ENCODE measurements at regions not wholly inside any gene's neighbourhood (a gene's known extent, or its start where the extent isn't known, plus 50 kb on each side); places are given as distances from the start of the nearest gene placed in this dataset.

DNA sequence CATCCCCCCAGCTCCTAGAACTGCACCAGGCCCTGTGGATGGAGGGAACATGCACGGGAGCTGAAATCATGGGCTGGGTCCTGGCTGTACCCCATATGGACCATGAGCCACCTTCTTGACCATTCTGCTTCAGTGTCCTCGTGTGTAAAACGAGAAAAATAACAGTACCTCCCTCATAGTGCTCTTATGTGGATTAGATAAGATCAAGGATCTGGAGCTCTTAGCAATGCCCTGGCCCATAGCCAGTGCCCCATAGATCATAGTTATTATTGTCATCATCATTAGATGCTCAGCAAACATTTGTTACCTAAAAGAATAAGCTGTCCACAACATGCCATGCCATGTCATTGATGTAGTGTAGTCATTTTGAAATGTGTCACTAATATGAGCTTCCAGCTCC, 71.3 kb downstream of the SYNE3 start:
- H3K27ac Mint-ChIP-seq = no peak overlapping the region

DNA sequence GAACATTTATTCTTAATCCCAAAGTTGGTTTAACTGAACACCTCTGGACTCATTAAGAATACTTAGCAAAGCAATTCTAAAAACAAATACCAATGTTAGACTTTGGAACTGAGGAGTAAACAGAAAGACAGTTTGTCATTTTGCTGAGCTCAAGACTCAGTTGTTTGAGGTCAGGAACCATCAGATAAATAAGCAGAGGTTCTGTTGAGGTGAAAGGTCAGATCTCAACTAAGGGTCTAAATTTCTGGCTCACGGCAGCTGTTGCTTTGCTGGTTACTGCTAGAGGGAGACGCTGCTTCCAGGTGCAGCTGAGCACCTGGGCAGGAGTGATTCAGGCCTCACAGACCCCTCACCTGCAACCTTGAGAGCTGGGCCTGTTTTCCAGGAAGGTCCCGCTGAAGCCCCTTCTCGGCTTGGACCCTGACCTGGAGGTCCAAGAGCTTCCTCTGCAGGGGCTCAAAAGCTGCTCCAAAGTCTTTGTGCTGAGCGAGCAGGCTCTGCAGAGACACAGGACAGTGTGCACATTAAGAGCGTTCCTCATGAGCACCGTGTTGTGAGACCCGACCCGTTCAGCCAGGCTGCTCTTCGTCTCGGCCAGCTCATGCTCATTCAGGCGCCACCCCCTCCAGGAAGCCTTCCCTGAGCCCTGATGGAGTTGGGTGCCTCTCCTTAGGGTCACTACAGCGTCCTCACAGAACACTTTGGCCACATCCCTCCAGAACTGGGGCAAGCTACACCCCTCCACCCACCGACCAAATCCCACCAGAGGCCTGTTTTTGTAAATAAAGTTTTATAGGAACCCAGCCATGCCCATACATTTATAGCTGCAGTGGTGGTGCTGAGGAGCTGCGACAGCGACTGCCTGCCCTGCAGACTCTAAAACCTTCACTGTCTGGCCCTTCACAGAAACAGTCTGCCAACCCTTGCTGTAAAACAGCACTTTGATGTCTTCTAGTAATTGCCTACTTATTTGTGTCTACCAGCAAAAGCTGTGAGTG, 72.0 kb downstream of the SYNE3 start:
- 86 to 93% methylated on average over 14 to 16 of the region's 16 CpGs for WGBS, 2 experiments (ENCODE audit: insufficient coverage in 1 of 2, insufficient read length in 1 of 2)
- no peaks in the 10 kb centered on the region for H3K27me3 ChIP-seq (ENCODE audit: control insufficient read depth, insufficient read depth, low read length, poor library complexity, severe bottlenecking)
- no peaks in the 10 kb centered on the region for H3K4me1 Mint-ChIP-seq

More for the DNA sequence above, 71.3 kb downstream of the SYNE3 start:
- Mint-ChIP-seq H3K27me3 (ENCODE audit: insufficient read depth) (no peaks in the 10 kb centered on the region), H3K9me3 (no peaks in the 10 kb centered on the region), H3K36me3 (ENCODE audit: low read depth) (peaks cover 6% of the 10 kb centered on the region), H3K4me3 (no peak overlapping the region), H3K4me1 (no peaks in the 10 kb centered on the region)
- Histone ChIP-seq H3K27me3 (ENCODE audit: control insufficient read depth, insufficient read depth, low read length, poor library complexity, severe bottlenecking) (no peaks in the 10 kb centered on the region), H3K36me3 (ENCODE audit: control insufficient read depth, insufficient read depth, low read length) (no peaks in the 10 kb centered on the region), H3K9me3 (ENCODE audit: control insufficient read depth, low read length) (no peaks in the 10 kb centered on the region), H3K9ac (ENCODE audit: extremely low read depth, low read length, poor library complexity, severe bottlenecking) (no peak overlapping the region), H3K4me1 (ENCODE audit: control insufficient read depth, insufficient read depth, low read length) (no peaks in the 10 kb centered on the region), H3K27ac (ENCODE audit: low read depth, low read length) (no peak overlapping the region), H3K4me3 (ENCODE audit: low read length) (no peak overlapping the region)
- WGBS, 2 experiments (ENCODE audit: insufficient coverage in 1 of 2, insufficient read length in 1 of 2) = 80 to 96% methylated on average over 1 to 3 of the region's 3 CpGs
- no peak for DNase-seq
- TF ChIP-seq, protein P1, sequence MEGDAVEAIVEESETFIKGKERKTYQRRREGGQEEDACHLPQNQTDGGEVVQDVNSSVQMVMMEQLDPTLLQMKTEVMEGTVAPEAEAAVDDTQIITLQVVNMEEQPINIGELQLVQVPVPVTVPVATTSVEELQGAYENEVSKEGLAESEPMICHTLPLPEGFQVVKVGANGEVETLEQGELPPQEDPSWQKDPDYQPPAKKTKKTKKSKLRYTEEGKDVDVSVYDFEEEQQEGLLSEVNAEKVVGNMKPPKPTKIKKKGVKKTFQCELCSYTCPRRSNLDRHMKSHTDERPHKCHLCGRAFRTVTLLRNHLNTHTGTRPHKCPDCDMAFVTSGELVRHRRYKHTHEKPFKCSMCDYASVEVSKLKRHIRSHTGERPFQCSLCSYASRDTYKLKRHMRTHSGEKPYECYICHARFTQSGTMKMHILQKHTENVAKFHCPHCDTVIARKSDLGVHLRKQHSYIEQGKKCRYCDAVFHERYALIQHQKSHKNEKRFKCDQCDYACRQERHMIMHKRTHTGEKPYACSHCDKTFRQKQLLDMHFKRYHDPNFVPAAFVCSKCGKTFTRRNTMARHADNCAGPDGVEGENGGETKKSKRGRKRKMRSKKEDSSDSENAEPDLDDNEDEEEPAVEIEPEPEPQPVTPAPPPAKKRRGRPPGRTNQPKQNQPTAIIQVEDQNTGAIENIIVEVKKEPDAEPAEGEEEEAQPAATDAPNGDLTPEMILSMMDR (conservative IDR thresholded peaks at IDR 0.05) = no peak

DNA sequence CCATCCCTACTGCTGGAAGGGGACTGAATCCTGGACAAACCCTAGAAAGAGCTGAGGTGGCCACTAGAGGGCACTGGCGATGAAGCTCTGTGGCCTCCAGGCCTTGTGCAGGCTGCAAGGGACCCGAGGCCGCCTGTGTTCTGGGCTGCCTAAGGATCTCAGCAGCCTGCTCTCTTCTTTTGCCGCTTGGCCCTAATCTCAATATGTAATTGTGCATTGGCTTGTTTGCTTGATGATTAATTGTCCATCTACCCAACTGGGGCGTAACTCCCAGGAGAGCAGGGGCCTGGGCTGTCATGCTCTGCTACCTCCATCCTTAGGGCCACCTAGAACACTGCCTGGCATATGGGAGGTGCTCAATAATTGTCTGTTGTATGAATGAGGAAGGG, 73.8 kb downstream of the SYNE3 start:
- H3K36me3 Mint-ChIP-seq (ENCODE audit: low read depth) = no peaks in the 10 kb centered on the region

More for the DNA sequence above, 72.0 kb downstream of the SYNE3 start:
- Mint-ChIP-seq H3K27ac (no peak overlapping the region), H3K4me3 (no peak overlapping the region), H3K27me3 (ENCODE audit: insufficient read depth) (no peaks in the 10 kb centered on the region), H3K9me3 (no peaks in the 10 kb centered on the region), H3K36me3 (ENCODE audit: low read depth) (peaks cover 2% of the 10 kb centered on the region)
- H3K9me3 ChIP-seq (ENCODE audit: control insufficient read depth, low read length) = no peaks in the 10 kb centered on the region
- TF ChIP-seq, protein P1 (conservative IDR thresholded peaks at IDR 0.05) = no peak
- no peaks in the 10 kb centered on the region for H3K36me3 ChIP-seq (ENCODE audit: control insufficient read depth, insufficient read depth, low read length)
- no peak for DNase-seq
- no peaks in the 10 kb centered on the region for H3K4me1 ChIP-seq (ENCODE audit: control insufficient read depth, insufficient read depth, low read length)
- H3K27ac ChIP-seq (ENCODE audit: low read depth, low read length) = no peak overlapping the region
- H3K4me3 ChIP-seq (ENCODE audit: low read length) = no peak overlapping the region
- no peak overlapping the region for H3K9ac ChIP-seq (ENCODE audit: extremely low read depth, low read length, poor library complexity, severe bottlenecking)

More for the DNA sequence above, 73.8 kb downstream of the SYNE3 start:
- Mint-ChIP-seq H3K27me3 (ENCODE audit: insufficient read depth) (no peaks in the 10 kb centered on the region), H3K9me3 (no peaks in the 10 kb centered on the region), H3K4me3 (no peak overlapping the region), H3K4me1 (no peaks in the 10 kb centered on the region), H3K27ac (no peak overlapping the region)
- Histone ChIP-seq H3K27ac (ENCODE audit: low read depth, low read length) (no peak overlapping the region), H3K9me3 (ENCODE audit: control insufficient read depth, low read length) (no peaks in the 10 kb centered on the region), H3K9ac (ENCODE audit: extremely low read depth, low read length, poor library complexity, severe bottlenecking) (no peak overlapping the region), H3K4me1 (ENCODE audit: control insufficient read depth, insufficient read depth, low read length) (no peaks in the 10 kb centered on the region), H3K27me3 (ENCODE audit: control insufficient read depth, insufficient read depth, low read length, poor library complexity, severe bottlenecking) (no peaks in the 10 kb centered on the region), H3K36me3 (ENCODE audit: control insufficient read depth, insufficient read depth, low read length) (peaks cover 9% of the 10 kb centered on the region), H3K4me3 (ENCODE audit: low read length) (no peak overlapping the region)
- TF ChIP-seq, protein P1 (conservative IDR thresholded peaks at IDR 0.05) = peak; percentile 94
- DNase-seq = peak; percentile 94
- 32 to 44% methylated on average over 3 to 5 of the region's 5 CpGs for WGBS, 2 experiments (ENCODE audit: insufficient coverage in 1 of 2, insufficient read length in 1 of 2)
